ENCODE measurements at regions not wholly inside any gene's neighbourhood (a gene's known extent, or its start where the extent isn't known, plus 50 kb on each side); places are given as distances from the start of the nearest gene placed in this dataset.

- intact Hi-C loops (cut with DNase I, micrococcal nuclease) = no loop called here
- no peak for TF ChIP-seq CTCF (IDR thresholded peaks at IDR 0.05)
- ATAC-seq (no peak), DNase-seq (no peak)
- Histone ChIP-seq H3K4me3 (no peak overlapping the region), H3K4me1 (ENCODE audit: low read depth) (no peaks in the 10 kb centered on the region), H3K36me3 (ENCODE audit: low read depth) (no peaks in the 10 kb centered on the region), H3K9me3 (peaks cover 29% of the 10 kb centered on the region)
Observed at GRCh38 chr13:64333888-64334287, 2896.2 kb downstream of the PCDH9 start.

- peaks cover 39% of the 10 kb centered on the region for H3K9me3 ChIP-seq
- ATAC-seq (no peak), DNase-seq (no peak)
- no peak for TF ChIP-seq CTCF (IDR thresholded peaks at IDR 0.05)
- H3K4me1 ChIP-seq (ENCODE audit: low read depth) = no peaks in the 10 kb centered on the region
- H3K36me3 ChIP-seq (ENCODE audit: low read depth) = no peaks in the 10 kb centered on the region
- intact Hi-C loops (cut with DNase I, micrococcal nuclease) = no loop called here
- H3K4me3 ChIP-seq = no peak overlapping the region
Observed at GRCh38 chr13:64332048-64332447, 2898.1 kb downstream of the PCDH9 start.

GRCh38 chr13:64327505-64328194 lies 2902.5 kb downstream of the PCDH9 start:
- no peak for TF ChIP-seq CTCF (IDR thresholded peaks at IDR 0.05)
- intact Hi-C loops (cut with DNase I, micrococcal nuclease) = no loop called here
- Histone ChIP-seq H3K4me1 (ENCODE audit: low read depth) (no peaks in the 10 kb centered on the region), H3K36me3 (ENCODE audit: low read depth) (no peaks in the 10 kb centered on the region), H3K9me3 (peaks cover 48% of the 10 kb centered on the region), H3K4me3 (no peak overlapping the region)
- ATAC-seq = no peak
- DNase-seq = no peak

- ATAC-seq (no peak), DNase-seq (no peak)
- peaks cover 28% of the 10 kb centered on the region for H3K9me3 ChIP-seq
- no peaks in the 10 kb centered on the region for H3K4me1 ChIP-seq (ENCODE audit: low read depth)
- H3K36me3 ChIP-seq (ENCODE audit: low read depth) = no peaks in the 10 kb centered on the region
- H3K4me3 ChIP-seq = no peak overlapping the region
- intact Hi-C loops (cut with DNase I, micrococcal nuclease) = no loop called here
- no peak for TF ChIP-seq CTCF (IDR thresholded peaks at IDR 0.05)
Observed at GRCh38 chr13:64314331-64314730, 2898.7 kb upstream of the PCDH20 start.

GRCh38 chr13:64311948-64312347 lies 2896.3 kb upstream of the PCDH20 start:
- no peak for DNase-seq
- ATAC-seq = no peak
- intact Hi-C loops (cut with DNase I, micrococcal nuclease) = no loop called here
- H3K4me1 ChIP-seq (ENCODE audit: low read depth) = no peaks in the 10 kb centered on the region
- H3K36me3 ChIP-seq (ENCODE audit: low read depth) = no peaks in the 10 kb centered on the region
- H3K4me3 ChIP-seq = no peak overlapping the region
- TF ChIP-seq CTCF (IDR thresholded peaks at IDR 0.05) = no peak
- peaks cover 17% of the 10 kb centered on the region for H3K9me3 ChIP-seq

GRCh38 chr13:64311112-64311511 lies 2895.5 kb upstream of the PCDH20 start:
- intact Hi-C loops (cut with DNase I, micrococcal nuclease) = no loop called here

More at GRCh38 chr13:64311112-64311511, 2895.5 kb upstream of the PCDH20 start:
- TF ChIP-seq CTCF (IDR thresholded peaks at IDR 0.05) = no peak
- no peaks in the 10 kb centered on the region for H3K36me3 ChIP-seq (ENCODE audit: low read depth)
- H3K4me3 ChIP-seq = no peak overlapping the region
- no peaks in the 10 kb centered on the region for H3K4me1 ChIP-seq (ENCODE audit: low read depth)
- DNase-seq (no peak), ATAC-seq (no peak)
- H3K9me3 ChIP-seq = peaks cover 18% of the 10 kb centered on the region

Measured in mucosa of descending colon (tissue), 3 donors.